ENCODE measurements at regions not wholly inside any gene's neighbourhood (a gene's known extent, or its start where the extent isn't known, plus 50 kb on each side); places are given as distances from the start of the nearest gene placed in this dataset.

DNA sequence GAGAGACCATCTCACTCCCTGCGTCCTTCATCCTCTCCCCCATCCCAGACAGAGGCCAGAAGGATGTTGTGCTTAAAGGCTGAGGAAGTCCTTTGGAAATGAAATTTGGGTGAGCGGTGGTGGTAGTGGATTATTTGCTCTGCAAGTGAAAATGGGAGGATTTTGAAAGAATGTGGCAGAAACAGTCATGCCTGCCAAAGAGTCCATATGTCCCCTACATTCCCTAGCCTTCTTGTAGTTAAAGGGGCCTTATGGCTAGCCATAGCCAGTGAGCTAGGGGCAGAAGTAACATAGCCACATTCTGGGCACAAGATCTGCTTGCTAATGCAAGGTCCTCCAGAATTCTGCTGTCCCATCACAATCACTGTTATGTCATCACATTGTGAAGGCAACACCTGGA lies 360.2 kb upstream of the TSHZ3 start:
- POLR2A ChIA-PET, result no interaction called here
- no peak for ATAC-seq (ENCODE audit: low read depth)
- intact Hi-C loops (cut with micrococcal nuclease), result no loop called here
- Mint-ChIP-seq H3K27ac (no peak overlapping the region), H3K4me1 (no peaks in the 10 kb centered on the region), H3K36me3 (ENCODE audit: low read depth) (no peaks in the 10 kb centered on the region), H3K27me3 (no peaks in the 10 kb centered on the region), H3K9me3 (peaks cover 12% of the 10 kb centered on the region), H3K4me3 (no peak overlapping the region)
- no peak for DNase-seq
- TF ChIP-seq, protein P1, sequence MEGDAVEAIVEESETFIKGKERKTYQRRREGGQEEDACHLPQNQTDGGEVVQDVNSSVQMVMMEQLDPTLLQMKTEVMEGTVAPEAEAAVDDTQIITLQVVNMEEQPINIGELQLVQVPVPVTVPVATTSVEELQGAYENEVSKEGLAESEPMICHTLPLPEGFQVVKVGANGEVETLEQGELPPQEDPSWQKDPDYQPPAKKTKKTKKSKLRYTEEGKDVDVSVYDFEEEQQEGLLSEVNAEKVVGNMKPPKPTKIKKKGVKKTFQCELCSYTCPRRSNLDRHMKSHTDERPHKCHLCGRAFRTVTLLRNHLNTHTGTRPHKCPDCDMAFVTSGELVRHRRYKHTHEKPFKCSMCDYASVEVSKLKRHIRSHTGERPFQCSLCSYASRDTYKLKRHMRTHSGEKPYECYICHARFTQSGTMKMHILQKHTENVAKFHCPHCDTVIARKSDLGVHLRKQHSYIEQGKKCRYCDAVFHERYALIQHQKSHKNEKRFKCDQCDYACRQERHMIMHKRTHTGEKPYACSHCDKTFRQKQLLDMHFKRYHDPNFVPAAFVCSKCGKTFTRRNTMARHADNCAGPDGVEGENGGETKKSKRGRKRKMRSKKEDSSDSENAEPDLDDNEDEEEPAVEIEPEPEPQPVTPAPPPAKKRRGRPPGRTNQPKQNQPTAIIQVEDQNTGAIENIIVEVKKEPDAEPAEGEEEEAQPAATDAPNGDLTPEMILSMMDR (IDR thresholded peaks at IDR 0.05), result no peak
- CTCF ChIA-PET, result no interaction called here

- ChIA-PET CTCF (no interaction called here), POLR2A (no interaction called here)
- no peaks in the 10 kb centered on the region for H3K27me3 Mint-ChIP-seq
- no peak for DNase-seq
- ATAC-seq (ENCODE audit: low read depth), result no peak
- no peaks in the 10 kb centered on the region for H3K36me3 Mint-ChIP-seq (ENCODE audit: low read depth)
- intact Hi-C loops (cut with micrococcal nuclease), result no loop called here
- peaks cover 12% of the 10 kb centered on the region for H3K9me3 Mint-ChIP-seq
- H3K4me1 Mint-ChIP-seq, result no peaks in the 10 kb centered on the region
- no peak overlapping the region for H3K27ac Mint-ChIP-seq
- TF ChIP-seq, protein P1 (IDR thresholded peaks at IDR 0.05), result no peak
- no peak overlapping the region for H3K4me3 Mint-ChIP-seq
Measured at GRCh38 chr19:31715249-31715945, 366.2 kb upstream of the TSHZ3 start.

DNA sequence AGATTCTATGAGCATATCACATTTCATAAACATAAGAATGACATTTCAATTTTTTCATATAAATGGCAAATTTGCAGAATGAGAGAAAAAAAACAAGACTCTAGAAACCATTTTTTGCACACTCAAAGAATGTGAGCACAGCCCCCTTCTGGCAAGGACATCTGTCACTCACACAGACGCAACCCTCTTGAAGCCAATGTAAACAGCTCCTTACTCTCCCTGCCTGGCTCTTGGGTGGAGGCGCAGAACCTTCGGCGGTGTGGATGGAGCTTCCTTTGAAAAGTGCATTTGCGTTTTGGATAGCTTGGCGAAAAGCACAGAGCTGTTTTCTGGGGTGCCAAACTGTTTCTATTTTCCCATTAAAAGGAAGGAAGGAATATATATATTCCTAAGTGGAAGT lies 367.6 kb upstream of the TSHZ3 start:
- no peak for ATAC-seq (ENCODE audit: low read depth)

DNA sequence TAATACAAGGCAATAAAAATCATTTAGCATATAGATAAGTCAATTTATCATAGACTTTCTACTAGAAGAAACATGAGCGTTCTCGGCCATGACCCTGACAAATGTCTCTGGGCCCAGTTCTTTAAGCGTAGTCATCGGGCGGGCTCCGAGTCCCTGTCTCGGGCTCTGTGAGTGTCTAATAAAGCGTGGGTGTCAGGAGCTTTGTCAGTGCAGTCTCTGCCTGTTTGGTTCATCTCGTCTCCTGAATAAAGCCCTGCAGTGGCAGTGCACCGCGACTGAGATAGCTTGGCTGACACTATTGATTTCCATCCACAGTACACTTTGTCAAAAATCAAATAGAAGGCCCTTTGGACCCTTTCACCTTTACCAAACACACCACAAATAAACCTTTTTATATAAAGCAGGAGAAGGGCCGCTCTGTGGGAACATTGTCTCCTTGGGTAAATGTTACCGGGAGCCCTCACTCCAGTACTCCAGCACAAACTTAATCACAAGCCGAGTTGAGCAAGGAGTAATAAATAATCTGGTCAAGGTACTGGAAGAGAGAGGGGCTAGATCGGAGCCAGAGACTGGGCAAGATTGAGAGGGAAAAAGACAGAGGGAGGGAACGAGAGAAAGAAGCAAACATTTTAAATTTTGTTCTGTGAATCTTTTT lies 368.2 kb upstream of the TSHZ3 start:
- no peak overlapping the region for H3K27ac Mint-ChIP-seq
- no peaks in the 10 kb centered on the region for H3K4me1 Mint-ChIP-seq
- no peak for ATAC-seq (ENCODE audit: low read depth)
- no peak overlapping the region for H3K4me3 Mint-ChIP-seq
- ChIA-PET CTCF (no interaction called here), POLR2A (no interaction called here)
- intact Hi-C loops (cut with micrococcal nuclease), result no loop called here
- DNase-seq, result no peak
- no peaks in the 10 kb centered on the region for H3K36me3 Mint-ChIP-seq (ENCODE audit: low read depth)
- H3K27me3 Mint-ChIP-seq, result no peaks in the 10 kb centered on the region
- TF ChIP-seq, protein P1 (IDR thresholded peaks at IDR 0.05), result no peak
- H3K9me3 Mint-ChIP-seq, result peaks cover 4% of the 10 kb centered on the region

More for the DNA sequence above, 367.6 kb upstream of the TSHZ3 start:
- no peak for DNase-seq
- TF ChIP-seq, protein P1 (IDR thresholded peaks at IDR 0.05), result no peak
- ChIA-PET POLR2A (no interaction called here), CTCF (no interaction called here)
- intact Hi-C loops (cut with micrococcal nuclease), result no loop called here
- no peaks in the 10 kb centered on the region for H3K27me3 Mint-ChIP-seq
- no peak overlapping the region for H3K4me3 Mint-ChIP-seq
- H3K4me1 Mint-ChIP-seq, result no peaks in the 10 kb centered on the region
- no peak overlapping the region for H3K27ac Mint-ChIP-seq
- H3K36me3 Mint-ChIP-seq (ENCODE audit: low read depth), result no peaks in the 10 kb centered on the region
- peaks cover 8% of the 10 kb centered on the region for H3K9me3 Mint-ChIP-seq

GRCh38 chr19:31718032-31718431 lies 368.8 kb upstream of the TSHZ3 start:
- no peak for DNase-seq
- no peaks in the 10 kb centered on the region for H3K36me3 Mint-ChIP-seq (ENCODE audit: low read depth)
- TF ChIP-seq, protein P1 (IDR thresholded peaks at IDR 0.05), result no peak
- ChIA-PET CTCF (no interaction called here), POLR2A (no interaction called here)
- H3K9me3 Mint-ChIP-seq, result peaks cover 5% of the 10 kb centered on the region
- H3K27ac Mint-ChIP-seq, result no peak overlapping the region
- H3K4me1 Mint-ChIP-seq, result no peaks in the 10 kb centered on the region
- ATAC-seq (ENCODE audit: low read depth), result no peak
- intact Hi-C loops (cut with micrococcal nuclease), result no loop called here
- no peaks in the 10 kb centered on the region for H3K27me3 Mint-ChIP-seq
- no peak overlapping the region for H3K4me3 Mint-ChIP-seq
